Stimulated activated CD8-positive, alpha-beta memory T cell treated with anti-CD3 and anti-CD28 coated beads, Interleukin-12 subunit alpha, Interleukin-12 subunit beta, amount 100 ng/mL, for 24 hours (primary cell): ENCODE measurements at regions not wholly inside any gene's neighbourhood (a gene's known extent, or its start where the extent isn't known, plus 50 kb on each side); places are given as distances from the start of the nearest gene placed in this dataset.

Source experiments
- DNase-seq: peaks from one replicate; pipeline ENCODE4 v3.0.0-alpha.2; 2020; ENCODE audit errors: extremely low read depth

DNA sequence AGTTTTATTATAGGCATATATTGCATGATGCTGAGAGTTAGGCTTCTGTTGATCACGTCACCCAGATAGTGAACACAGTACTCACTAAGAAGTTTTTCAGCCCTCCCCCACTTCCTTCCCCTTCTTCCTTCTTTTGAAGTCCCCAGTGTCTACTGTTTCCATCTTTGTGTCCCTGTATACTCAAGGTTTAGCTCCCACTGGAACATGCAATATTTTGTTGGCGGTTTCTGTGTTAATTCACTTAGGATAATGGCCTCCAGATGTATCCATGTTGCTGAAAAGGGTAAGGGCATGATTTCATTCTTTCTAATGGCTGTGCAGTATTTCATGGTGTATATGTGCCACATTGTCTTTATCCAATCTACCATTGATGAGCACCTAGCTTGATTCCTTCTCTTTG is 764.3 kb downstream of the MTRR start:
- DNase-seq, result no peak

DNA sequence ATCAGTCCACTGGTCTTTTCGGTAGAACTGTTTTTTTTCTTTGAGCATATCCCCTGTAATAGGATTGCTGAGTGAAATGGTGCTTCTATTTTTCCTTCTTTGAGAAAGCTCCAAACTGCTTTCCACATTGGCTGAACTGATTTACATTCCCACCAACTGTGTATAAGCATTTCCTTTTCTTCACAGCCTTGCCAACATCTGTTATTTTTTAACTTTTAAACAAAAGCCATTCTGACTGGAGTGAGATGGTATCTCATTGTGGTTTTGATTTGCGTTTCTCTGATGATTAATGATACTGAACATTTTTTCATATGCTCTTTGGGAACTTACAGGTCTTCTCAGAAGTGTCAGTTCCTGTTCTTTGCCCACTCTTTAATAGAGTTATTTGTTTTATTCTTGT is 764.7 kb downstream of the MTRR start:
- DNase-seq, result no peak

DNA sequence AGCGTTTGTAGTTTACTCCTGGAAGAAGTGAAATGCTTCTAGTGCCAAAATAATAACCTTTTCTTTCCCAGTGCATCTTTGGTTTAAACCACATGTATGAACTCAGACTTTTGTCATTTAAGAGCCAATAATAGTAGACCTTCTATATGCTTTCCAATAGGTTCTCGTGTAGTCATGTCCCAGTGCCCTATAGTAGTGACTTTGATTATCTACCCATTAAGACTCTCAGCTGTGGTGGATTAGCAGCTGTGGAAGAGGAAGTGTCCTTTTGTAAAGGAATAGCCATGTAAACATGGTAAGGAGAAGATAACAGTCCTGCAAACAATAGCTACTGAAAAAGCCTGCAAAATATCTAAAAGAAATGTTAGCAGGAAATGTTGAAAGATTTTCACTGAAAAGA is 765.3 kb downstream of the MTRR start:
- no peak for DNase-seq

DNA sequence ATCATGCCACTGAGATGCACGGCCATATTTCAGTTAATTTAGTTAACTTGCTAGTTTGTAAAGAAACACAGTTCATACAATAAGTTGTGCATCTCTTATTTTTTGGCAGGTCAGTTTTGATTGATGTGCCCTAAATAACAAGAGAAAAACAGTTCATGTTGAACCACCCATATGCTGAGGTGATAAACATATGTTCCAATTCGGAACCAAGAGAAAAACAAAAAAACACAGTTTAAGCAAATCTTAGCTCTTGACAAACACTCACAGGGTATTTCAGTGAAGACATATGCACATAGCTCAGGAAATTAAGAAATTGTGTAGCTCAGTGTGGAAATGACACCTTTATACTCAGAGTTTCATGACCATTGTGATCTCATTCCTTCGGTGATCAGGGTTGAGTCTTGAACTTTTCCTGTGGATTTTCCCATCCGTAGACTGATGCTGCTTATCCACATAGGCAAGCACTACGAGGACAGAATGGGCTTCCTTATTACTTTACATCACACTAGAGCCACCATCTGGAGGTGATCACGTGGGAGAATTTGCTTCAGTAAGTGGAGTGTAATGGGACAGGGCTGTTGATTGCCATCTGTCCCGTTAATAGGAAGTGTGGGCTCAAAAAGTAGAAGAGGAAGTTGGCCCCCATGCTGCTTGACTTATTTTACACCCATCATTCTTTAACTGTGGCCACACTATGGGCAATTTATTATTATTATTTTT is 773.0 kb downstream of the MTRR start:
- no peak for DNase-seq

DNA sequence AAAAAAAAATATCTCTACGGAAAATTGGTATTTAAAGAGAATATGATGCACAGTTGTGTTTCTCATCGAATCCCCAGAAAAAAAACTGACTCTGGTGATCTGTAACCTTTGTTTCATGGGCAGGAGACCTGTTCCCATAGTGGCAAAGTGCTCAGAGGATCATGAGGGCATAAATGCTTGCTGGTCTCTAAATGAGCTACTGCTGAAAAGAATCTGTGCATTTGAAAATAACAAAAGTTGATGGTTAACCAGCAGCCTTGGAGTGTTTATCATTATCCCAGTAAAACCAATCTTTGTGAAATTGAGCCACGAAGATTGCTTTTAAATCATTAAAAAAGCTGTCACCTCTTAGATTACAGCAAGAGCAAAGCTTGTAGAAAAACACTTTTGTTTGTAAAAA is 775.4 kb downstream of the MTRR start:
- DNase-seq, result no peak

DNA sequence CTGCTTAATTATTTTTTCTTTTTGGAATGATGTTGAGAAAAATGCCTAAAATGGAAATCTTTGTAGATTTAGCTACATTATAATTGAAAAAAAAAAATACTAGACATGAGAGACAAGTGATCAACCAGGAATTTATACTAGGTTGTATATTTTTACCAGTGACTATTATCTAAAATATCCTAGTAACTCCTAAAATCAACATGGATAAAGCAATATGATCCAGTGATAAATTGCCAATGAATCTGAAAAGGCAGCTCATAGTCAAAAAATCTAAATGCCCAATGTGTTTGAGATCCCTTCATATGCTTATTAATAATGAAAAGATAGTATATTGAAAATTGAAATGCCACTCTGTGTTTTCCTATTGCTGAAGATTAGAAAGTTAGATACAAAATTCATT is 778.2 kb downstream of the MTRR start:
- DNase-seq, result no peak

DNA sequence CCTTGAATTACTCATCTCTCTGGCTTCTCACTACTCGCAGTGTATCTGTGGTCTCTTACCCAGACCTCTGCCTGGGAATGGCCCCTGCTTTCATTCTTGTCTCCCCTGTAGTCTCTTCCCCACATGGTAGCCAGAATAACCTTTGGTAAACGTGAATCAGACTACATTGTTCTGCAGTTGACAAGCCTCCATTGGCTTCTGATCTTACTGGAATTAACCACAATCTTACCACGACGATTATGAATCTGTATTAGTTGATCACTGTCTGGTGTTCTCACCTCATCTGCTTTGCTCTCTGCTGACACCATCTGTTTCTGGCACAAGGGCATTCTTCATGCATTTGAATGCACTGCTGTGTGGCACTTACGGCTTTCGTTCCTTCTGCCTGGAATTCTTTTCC is 781.2 kb downstream of the MTRR start:
- DNase-seq, result no peak

DNA sequence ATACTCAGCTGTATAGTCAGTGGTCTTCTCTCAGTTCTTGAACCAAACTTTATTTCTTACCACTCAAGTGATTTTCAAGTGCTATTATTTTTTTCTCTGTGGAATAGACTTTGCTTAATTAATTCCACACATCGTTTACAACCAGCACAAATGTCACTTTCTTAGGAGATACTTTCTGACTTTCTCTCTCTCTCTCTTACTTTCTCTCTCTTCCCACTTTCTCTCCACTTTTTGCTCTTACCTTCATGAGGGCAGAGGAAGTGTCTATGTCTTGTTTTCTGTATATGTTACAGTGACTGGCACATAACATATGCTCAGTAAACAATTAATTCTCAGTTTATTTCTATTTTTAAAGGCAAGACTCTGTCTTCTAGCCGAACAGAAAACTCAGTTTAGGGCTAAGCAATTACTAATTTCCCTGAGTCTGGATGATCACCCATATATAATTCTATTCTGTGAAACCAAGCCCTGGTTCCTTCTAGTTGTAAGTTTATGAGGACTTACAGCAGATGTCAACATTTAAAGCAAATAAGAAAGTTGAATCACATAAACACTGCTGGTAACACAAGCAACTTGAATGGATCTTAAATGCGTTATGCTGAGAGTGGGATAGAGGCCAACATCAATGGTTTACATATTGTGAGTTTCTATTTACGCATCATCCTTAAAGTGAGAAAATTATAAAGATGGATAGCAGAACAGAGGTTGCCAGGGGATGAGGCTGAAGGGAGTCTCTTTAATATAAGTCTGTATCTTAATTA is 791.4 kb downstream of the MTRR start:
- no peak for DNase-seq

DNA sequence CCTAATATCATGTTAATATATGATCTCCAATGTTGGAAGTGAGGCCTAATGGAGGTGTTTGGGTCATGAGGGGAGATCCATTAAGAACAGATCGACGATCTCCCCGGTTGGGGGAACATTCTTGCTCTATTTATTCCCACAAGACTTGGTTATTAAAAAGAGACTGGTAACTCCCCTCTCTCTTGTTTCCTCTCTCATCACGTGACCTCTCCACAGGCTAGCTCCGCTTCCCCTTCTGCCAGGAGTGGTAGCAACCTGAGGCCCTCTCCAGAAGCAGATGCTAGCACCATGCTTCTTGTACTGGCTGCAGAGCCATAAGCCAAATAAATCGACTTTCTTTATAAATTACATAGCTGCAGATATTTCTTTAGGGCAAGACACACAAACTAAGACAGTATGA is 794.4 kb downstream of the MTRR start:
- no peak for DNase-seq

DNA sequence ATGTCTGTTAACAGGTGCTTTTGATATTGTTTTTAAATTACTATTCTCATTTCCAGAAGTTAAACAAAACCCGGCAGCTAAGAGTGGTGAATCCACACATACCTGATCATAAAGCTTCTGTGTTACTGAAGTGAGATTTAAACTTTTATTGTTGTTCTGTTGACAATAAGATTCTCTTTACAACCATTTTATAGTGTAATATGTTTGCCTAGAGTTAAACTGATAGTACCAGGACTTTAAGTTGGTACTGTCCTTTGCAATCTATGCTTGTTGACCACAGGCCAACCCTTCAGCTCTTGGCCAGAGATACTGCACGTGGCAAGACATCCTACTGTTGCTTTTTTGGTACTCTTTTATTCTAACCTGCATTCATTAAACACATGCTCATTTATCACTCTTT is 806.2 kb downstream of the MTRR start:
- DNase-seq, result no peak

DNA sequence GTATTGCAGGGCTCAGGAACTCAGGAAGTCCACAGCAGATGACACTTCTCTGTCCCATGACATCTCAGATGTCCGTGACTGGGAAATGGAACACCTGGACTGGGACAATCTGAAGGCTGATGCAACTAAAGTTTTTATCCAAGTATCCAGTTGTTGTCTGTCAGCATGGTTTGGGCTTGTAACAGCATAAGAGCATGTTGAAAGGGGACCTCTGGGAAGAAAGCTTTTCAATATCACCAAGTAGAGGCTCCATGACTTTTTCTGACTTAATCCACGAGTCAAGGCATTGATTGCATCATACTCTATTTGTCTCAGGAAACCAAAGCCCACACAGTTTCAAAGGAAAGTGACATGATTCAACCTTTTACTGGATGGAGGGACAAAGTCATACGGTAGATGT is 807.7 kb downstream of the MTRR start:
- no peak for DNase-seq

DNA sequence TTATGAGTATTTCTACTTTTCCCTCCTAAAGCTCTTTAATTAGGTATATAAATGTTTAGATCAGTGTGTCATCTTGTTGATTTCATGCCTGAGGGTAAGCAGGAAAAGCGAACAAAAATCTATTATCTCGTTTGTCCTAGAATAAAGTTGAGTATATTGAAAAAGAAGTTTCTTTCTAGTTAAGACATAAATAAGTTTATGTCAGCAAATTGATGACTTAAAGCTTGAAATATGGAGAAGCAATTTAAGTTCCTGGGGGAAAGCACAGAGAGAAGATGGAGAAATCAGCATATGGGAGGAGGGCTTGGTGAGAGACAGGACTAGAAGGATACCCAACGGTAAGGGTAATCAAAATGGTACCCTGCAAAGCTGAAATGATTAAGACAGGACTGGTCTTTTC is 813.4 kb downstream of the MTRR start:
- DNase-seq, result no peak

DNA sequence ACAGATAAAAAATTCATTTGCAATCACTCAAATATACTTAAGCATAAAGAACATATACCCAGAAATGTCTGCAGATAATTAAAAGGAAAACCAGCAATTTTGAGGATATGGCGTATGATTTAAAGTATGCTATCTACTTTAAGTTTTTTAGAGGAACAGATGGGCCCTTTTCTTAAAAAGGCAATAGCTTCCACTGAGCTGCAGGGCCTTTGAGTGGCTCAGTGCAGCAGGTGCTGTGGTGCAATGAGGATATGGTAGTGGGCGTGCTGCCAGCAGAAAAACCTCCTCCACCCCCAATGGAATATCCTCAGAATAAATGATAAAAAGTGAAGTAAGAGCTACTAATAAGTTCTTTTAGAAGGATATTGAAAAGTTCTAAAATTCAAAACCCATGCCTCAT is 814.5 kb downstream of the MTRR start:
- no peak for DNase-seq

DNA sequence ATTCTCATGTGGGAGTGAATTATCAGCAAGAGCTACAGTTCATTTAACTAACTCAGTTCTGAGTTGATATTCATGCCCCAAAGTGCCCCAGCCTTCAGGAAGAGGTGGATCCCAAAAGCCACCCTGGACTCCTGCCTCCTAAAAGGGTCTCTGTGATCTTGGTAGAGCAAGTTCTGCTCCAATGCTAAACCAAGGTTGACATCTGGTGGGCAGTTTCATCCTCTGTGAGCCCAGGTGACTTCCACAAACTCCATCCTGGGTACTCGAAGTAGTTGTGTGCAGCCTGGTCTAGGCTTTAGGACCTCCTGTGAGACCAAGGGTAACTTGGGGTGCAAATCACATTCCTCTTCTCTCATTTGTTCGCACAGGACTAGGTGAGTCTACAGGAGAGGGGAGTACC is 816.8 kb downstream of the MTRR start:
- DNase-seq, result no peak

DNA sequence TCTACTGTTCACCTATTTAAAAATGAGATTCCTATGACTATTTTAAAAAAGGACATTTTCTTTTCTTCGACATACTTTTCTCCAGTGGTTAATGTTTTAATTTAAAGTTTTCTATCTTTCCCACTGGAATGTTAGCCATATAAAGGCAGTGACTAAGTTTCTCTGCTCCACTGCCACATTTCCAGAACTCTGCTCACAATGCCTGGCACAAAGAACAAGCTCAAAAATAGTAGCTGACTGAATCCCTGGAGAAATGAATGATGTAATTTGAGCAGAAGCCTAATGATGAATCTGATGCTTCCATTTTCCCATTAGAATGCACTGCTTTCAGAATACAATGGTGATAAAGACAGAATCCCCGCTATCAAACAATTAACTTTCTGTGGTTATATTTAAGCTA is 817.8 kb downstream of the MTRR start:
- no peak for DNase-seq

DNA sequence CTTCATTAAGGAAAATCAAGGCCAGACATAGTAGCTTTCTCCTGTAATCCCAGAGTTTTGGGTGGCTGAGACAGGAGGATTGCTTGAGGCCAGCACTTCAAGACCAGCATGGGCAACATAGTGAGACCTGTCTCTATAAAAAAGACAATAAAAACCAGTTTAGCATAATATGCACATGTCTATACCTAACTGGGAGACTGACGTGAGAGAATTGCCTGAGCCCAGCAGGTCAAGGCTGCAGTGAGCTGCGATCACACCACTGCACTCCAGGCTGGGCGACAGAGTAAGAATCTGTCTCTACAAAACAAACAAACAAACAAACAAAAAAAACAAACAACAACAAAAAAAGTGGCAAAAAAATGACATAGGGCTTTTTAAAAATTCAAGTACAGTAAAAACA is 820.8 kb downstream of the MTRR start:
- no peak for DNase-seq

DNA sequence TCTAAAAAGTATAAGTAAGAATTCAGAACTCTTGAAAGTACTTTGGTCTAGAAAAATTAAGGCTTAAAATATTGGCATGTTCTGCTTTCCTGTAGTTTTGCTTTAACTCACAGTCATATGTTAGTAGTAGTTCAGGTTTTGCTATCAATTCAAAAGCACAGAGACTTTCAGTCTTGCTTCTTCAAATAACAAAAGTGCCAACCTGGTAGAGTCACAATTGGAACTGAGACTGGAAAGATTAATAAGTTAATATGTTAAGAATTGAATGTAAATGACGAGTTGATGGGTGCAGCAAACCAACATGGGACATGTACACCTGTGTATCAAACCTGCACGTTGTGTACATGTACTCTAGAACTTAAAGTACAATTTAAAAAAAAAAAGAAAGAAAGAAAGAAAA is 822.3 kb downstream of the MTRR start:
- no peak for DNase-seq

DNA sequence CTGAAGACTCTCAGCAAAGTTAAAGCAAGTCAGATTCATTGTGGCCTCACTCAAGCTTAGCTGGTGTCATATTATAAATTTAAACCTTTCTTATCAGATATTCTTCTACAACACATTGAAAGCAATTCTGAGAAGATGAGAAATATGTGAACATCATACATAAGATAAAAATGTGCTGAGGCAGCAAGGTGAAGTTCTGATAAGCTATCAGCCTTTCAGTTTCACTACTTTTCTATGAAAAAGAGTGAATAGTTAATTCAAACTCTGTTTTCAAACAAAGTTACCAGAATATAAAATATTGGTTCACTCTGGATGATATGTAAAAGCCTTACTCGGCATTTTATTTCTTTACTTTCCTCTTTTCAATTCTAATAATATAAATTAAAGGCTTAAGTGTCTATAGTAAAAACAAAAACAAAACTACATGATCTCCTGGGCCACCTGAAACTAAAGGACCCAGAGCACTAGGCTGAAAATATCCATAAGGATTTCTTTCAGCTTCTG is 824.4 kb downstream of the MTRR start:
- no peak for DNase-seq

DNA sequence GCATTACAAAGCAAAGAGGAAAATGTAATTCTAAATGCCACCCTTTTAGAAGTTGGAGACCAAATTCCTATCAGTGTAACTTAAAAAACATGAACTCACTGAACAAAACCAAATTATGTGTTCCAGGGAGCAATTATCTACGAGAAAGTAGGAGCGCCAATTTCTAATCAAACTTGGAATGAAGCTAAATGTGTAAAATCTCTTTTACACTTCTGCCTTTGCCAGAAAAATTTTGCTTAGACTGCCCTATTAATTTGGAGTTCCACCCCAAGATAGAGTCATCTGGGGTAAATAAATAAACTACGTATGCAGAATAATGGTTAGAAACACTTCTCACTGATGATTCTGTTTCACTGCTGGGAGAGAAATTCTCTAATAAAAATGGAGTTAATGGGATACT is 825.6 kb downstream of the MTRR start:
- DNase-seq, result no peak

DNA sequence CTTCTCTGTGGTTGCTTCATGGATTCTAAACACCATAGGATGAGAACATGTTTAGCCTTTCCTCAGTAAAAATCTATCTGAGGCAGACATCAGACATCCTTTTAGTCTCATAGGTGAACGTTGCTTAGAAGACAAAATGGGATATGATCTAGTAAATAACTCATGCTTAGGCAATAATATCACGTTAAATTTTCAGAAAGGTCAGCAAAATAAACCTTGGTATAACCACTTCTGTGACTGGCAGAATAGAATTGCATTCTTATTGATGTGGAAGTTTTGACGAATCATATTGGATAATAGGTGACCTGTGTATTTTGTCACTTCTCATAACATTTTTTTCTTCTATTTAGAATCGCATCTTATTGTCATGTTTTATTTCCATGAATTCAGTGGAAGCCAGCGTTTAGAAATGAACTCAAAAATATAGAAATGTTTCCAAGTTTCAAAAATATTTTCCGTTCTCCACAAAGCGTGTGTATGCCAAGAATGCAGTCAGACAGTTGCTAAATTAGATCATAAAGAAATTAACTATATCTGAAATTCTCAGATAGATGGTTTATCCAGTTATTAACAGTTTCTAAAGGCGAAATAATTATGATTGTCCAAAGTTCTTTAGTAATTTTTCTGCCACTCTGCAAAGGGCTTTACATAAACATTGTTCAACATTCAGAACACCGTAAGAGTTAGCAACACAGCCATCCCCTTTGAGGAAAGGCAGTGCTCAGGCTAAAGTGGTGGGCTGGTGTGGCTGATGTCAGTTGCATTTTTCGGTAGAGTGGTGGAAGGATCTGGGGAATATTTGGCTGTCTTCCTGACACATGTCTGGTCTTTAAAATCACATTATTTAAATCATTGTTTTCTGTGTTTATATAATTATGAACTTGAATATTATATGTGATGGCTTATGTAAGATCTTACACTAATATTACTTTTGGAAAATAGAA is 827.2 kb downstream of the MTRR start:
- no peak for DNase-seq

DNA sequence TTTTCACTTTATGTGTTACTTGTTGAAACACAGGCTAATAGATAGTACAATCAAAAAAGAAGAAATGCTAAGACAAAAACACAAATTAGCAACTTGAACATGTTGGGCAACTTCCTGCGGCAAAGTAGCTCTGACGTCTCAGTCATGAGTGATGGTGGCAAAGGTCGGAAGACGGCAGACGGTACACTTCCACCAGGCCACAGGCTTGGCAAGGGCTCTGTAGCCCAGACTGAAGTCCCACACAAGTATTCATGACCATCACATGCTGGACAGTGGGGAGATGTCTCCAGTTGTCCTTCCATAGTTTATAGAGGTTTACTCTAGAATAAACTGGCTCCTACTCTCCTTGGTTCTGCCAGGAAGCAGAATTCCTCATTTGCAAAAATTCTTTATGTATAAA is 831.3 kb downstream of the MTRR start:
- DNase-seq, result no peak

DNA sequence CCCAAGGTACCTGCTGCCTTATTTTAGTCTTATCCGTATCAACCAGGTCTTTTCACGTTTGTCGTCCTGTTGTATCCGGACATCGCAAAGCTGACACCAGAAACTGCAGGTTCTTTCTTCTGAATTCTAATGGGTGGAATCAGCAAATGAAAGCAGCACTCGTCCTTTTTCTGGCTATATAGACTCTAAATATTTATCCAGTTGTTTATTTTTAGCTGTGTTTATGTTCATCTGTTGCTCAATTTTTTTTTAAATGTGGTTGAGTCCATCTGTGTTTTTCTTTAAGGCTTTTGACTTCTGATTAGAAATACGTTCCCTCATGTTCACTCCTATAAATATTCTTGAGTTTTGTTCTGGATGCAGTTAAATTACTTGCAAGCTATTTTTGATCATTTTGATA is 831.7 kb downstream of the MTRR start:
- no peak for DNase-seq
